ENCODE measurements at regions not wholly inside any gene's neighbourhood (a gene's known extent, or its start where the extent isn't known, plus 50 kb on each side); places are given as distances from the start of the nearest gene placed in this dataset.
"Not testable (repeated sequence)": the region's sequence is repeated elsewhere in the genome, so short reads cannot be mapped to it uniquely, and the experiment has no call there.

GRCh38 chr2:15002519-15002918, 370.0 kb downstream of the LRATD1 start:
- TF ChIP-seq RFX5 (IDR thresholded peaks at IDR 0.05; ENCODE audit: low read length); CTCF (IDR thresholded peaks at IDR 0.05); SIN3A (IDR thresholded peaks at IDR 0.05; ENCODE audit: borderline replicate concordance, low read depth, low read length); REST (IDR thresholded peaks at IDR 0.05; ENCODE audit: low read depth, low read length); USF2 (IDR thresholded peaks at IDR 0.05; ENCODE audit: borderline replicate concordance, low read depth, low read length); MAX (IDR thresholded peaks at IDR 0.05; ENCODE audit: low read depth); TAF1 (IDR thresholded peaks at IDR 0.05; ENCODE audit: borderline replicate concordance, low read depth, low read length); NRF1 (IDR thresholded peaks at IDR 0.05; ENCODE audit: low read depth, low read length); EZH2phosphoT487 (IDR thresholded peaks at IDR 0.05; ENCODE audit: borderline replicate concordance, low read depth); POLR2AphosphoS5 (IDR thresholded peaks at IDR 0.05; ENCODE audit: low read depth, low read length); RAD21 (IDR thresholded peaks at IDR 0.05; ENCODE audit: low read length); YY1 (IDR thresholded peaks at IDR 0.05; ENCODE audit: low read depth); ZBTB33 (IDR thresholded peaks at IDR 0.05; ENCODE audit: borderline replicate concordance, low read depth): not testable (repeated sequence)

Measured in SK-N-SH (cell line).